ENCODE measurements at regions not wholly inside any gene's neighbourhood (a gene's known extent, or its start where the extent isn't known, plus 50 kb on each side); places are given as distances from the start of the nearest gene placed in this dataset.
A peak's percentile ranks its signal among the peaks of the same experiment; 100 is the strongest.

DNA sequence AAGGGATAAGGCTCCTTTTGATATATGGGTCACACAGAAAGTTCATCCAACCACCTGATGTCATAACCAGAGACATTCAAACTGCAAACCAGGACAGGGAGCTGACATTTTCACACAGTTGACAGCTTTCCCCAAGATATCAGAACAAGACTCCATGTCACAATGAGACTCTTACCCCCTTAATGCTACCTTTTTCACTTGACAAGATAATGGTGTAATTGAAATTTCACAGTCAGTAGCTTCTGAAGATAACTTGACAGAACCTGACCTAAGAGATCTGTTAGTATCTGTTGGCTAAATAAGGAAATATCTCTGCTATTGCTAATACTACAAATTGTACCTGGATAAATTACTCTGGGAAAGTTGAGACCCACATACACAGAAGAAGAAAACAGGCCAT is 187.3 kb downstream of the C12orf50 start:
- no peak for DNase-seq (ENCODE audit: low read depth, low spot score)

DNA sequence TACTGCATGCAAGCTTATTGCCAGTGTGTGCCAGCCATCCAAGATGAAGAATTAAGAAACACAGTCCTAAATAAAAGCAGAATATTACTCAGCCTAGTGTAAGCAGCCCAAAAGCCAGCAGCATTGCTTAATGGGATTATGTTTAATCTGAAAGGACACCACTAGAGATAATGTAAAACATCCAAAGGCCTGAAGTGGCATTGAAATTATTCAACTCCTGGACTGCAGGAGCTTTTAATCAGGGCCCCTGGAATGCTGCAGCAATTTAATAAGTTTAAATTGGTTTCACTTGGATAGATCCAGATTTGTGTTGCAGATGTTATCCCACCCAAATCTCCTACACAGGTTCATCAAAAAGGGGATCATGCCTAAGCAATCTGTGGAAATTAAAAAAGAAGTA is 193.0 kb downstream of the C12orf50 start:
- DNase-seq (ENCODE audit: low read depth, low spot score), result no peak

DNA sequence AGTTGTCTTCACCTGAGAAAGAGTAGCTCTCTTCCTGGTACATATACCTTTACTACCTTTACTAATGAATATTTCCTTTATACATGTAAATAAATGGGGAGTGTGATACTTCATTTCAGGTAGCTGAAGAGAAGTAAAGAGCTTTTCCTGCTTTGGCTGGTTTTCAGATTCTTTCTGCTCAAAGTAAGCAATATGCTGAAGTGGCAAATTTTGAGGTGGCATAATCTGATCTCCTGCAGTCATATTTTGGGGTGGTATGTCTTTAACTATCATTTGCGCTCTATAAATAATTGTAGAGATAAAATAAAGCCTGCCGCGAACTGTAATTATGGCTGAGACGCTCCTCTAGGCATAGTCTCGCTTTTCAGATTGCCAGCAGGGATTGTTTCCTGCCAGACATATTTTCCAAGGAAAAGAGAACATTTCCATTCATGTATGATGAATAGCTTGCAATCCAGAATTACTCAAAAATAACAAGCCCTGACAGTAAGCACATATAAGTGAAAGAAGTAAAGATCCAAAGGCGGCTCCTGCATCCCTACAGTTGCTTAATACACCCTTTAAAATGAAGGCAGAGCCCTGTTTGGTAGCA is 200.7 kb downstream of the C12orf50 start:
- DNase-seq (ENCODE audit: low read depth, low spot score), result no peak

DNA sequence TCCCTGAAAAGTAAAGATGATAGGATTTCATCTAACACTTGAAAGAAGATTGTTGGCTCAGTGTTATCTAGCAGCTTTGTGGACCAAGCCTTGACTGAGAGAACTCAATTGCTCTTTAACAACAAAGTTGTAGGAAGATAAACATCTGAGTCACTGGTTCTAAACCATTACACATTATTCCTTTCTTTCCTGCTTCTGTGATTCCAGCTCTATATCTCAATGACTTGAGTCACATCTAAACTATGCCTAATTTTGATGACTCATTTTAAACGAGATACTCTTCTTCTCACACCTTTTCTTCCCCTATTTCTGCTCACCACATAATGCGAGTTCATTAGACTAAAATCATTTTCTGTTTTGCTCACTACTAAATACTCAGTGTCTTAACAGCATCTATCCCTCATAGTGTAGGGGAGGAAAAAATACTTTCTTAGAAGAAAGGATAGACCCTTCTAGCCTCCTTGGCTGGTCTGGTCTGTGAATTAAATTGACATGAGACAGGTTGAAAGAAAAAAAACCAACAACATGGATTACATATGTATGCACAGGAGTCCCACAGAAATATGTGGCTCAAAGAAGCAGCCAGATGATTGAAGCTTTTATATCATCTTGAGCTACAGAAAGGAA is 201.4 kb downstream of the C12orf50 start:
- no peak for DNase-seq (ENCODE audit: low read depth, low spot score)

DNA sequence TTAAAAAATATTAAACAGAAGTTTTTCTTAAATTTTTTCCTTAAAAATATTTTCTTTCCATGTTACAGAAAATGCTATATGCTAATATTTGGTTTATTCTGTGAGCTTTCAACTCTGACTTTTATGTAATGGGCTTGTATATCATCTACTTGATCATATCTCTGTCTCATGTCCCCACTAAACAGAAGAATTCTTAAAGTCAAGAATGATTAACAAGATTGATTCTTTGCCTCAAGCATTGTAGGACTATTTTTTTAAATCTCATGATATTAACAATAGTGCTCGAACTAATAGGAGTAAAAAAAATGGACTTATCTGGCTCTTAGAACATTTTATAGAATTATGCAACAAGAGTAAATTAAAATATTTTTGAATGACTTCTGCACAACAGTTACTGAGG is 206.3 kb downstream of the C12orf50 start:
- no peak for DNase-seq (ENCODE audit: low read depth, low spot score)

DNA sequence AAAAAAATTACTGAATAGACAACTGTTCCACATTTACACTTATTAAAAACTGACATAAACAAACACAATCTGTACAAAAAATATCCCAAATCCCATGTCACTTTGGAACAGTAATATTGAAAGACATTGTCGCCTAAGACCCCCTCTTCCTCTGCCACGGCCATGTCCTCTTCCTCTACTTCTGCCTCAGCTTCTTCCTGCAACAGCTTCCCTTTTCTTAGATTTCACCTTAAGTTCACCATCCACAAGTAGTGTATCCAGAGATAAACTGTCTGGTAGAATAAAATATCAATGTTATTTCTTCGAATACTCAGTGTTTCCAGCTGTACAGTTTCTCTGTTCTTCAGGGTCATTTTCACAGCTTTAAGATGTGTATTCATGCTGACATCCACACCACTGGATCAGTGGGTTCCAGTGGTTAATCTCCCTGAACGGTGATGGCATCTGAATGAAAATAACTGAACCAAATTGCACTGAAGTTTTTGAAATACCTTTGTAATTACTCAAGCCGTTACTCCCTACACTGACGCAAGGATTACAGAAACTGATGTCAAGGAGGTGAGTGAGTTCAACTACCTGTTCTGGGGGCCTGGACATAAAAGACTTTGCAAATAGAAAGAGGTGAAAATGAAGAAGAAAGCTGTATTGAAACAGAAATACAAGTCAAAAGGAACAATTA is 208.5 kb downstream of the C12orf50 start:
- no peak for DNase-seq (ENCODE audit: low read depth, low spot score)

DNA sequence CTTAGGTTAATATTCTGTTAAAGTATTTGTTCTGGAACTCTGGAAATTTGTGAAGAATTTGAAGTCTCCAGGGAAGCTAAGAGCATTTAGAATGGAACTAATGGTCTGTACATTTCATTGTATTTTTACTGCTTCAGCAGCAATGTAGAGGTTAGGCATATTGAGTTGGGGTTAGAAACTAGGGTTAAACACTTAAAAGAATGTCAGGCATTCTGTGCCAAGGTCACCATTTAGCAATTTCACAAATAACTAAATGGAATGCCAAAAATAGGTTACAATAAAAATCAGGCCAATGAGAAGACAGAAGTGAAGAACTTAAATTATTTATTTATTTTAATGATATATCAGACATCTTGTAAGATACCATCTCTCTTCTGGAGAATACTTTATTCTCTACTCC is 210.8 kb downstream of the C12orf50 start:
- DNase-seq (ENCODE audit: low read depth, low spot score), result no peak

DNA sequence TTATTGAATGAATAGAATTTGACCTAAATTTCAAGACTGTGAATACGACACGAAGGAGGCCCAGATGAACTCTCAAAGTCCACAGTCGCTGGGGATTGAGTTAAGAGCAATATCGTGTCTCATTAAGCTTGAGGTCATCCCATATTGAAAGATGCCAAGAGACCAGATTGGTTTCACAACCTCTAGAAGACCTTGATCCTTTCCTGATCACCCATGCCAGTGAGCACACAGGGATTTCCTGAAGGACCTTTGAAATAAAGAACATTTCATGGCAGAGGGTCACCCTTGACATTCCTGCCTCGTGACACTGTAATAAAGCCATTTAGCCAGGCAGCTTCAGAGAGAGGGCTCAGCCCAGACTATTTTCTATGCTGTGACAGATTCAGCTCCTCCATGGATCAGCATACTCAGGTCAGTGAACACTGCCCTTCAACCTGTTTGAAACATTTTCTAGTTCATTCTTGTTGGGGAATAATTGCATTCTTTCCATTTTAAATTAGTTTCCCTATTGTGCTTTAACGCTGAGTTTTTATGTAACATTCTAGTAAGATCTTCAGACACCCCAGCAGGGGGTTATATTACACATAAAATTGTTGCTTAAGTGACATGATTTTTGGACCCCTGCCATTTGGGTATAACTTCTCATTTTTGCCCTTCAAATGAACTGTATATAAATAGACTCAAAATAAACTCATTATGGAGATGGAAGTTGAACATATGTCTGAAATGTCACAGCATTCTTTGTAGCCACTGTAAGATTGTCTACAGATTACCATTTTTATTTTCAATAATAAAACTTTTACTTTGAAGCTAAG is 213.2 kb downstream of the C12orf50 start:
- DNase-seq (ENCODE audit: low read depth, low spot score), result peak; percentile 32

DNA sequence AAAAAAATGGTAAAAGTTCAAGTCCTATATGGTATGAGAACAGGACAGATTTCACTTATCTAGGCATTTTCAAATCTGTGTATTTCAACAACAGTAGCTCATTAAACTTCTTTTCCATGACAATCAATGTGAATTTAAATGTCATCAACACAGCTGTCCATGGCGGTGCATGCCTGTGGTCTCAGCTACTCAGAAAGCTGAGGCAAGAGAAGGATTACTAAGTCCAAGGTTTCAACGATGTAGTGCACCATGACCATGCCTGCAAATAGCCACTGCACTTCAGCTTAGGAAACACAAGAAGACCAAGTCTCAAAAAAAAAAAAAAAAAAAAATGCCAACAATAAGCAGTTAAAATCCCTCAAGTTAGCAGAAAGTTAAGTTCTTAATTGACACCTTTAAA is 214.6 kb downstream of the C12orf50 start:
- no peak for DNase-seq (ENCODE audit: low read depth, low spot score)

DNA sequence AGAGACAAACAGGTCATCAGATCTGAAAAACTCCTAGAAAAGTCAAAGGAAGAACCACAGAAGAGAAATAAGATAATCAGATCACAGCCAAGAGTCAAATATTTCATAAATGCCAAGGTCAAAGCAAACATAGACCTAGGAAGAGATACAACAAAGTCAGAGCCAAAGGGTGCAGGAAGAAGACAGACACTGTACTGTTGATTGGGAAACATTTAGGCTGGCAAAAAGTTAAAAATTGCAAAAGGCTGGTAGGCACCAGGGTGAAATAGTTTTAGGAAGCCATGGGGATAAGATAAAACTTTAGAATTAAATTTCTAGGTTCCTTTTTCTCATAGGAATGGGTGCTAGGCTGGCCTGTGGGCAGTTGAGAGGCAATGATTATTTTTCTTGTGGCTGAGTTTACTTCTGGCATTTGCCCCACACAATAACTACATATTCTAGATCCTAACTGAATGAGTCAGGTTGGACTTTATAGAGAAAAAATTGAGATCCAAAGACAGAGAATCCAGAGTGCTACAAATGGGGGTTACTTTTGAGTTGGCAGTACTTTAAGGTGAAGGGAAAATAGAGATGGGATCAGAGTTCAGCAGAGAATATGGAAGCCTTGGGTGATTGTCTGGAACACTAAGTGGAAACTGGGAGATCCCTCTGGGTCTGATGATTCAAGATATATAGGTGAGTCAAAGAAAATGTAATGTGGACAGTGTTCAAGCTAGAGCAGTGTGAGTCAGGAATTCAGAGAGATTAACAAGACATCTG is 215.5 kb downstream of the C12orf50 start:
- no peak for DNase-seq (ENCODE audit: low read depth, low spot score)

DNA sequence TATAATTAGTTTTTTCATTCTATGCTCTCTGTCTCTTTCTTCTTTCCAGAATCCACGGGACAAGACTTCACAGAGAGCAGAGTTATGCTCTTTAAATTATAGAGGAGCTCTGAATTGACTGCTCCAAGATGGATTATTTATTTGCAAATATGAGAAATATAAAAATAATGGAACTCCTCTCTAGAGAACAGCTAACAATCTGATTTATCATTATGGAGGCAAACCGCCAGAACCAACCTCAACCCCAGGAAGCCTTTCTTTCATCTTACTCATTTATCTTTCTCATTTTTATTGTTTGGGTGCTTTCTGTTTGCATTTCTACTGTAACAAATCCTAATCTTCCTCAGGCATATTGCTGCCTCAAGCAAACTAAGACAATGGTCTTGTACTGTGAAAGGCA is 216.5 kb downstream of the C12orf50 start:
- no peak for DNase-seq (ENCODE audit: low read depth, low spot score)

DNA sequence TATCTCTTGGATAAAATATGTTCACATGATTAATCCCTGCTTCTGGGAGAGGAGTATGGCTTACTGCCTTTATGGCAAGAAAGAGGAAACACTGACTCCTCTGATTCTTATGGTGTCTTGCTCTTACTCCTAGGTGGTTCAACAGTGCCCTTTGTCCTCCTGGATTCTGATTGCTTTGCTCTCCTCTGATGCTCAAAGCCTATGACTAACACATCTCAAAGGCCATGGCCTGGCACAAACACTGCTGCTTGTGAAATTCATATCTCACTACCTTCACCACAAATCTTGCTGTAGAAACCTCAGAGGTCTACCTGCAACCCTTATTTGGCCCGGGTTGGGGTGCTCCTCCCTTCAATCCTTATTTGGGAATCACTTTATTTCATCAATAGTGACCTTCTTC is 217.2 kb downstream of the C12orf50 start:
- no peak for DNase-seq (ENCODE audit: low read depth, low spot score)

DNA sequence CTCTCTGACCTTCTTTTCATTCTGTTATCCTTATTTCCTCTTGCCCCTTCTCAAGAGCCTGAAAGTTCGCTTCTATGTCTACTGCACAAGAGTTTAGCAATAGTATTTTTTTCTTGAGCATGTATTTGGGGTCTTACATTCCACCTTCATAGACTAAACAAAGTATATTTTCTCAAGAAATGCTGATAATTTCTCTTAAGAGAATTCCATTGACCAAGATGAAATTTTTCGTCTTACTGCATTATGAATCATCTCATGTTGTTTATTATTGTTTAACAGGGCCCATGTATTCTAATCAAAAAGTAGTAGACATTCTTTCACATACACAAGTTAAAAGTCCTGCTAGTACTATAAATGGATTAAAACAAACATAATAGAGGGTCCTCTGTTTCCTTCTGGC is 219.3 kb downstream of the C12orf50 start:
- no peak for DNase-seq (ENCODE audit: low read depth, low spot score)

DNA sequence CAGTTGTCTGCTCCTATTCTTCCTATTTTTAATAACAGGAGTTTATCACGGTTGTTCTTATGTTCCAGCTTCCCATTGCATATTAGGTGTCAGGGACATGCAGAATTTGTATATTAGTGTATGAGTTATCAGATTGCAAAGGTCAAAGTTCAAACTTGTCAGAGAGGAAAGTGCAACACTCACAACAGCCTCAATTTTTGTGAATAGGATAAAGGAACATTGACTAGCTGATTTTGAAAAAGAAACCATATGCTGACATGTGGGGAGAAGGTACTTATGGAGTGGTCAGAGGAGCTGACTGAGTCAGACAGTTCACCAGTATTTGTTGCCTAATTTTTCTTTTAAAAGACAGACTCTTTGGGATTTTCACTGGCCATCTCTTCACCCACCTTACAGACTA is 222.1 kb downstream of the C12orf50 start:
- no peak for DNase-seq (ENCODE audit: low read depth, low spot score)

DNA sequence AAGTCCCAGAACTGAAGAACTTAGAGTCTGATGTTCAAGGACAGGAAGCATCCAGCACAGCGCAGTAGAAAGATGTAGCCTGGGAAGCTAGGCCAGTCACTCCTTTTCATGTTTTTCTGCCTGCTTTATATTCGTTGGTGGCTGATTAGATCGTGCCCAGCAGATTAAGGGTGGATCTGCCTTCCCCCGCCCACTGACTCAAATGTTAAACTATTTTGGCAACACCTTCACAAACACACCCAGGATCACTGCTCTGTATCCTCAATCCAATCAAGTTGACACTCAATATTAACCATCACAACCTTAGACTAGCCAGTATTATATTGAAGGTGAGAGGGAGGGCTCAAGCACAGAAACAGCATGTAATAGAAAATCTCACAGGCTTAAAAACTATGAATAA is 222.9 kb downstream of the C12orf50 start:
- no peak for DNase-seq (ENCODE audit: low read depth, low spot score)

DNA sequence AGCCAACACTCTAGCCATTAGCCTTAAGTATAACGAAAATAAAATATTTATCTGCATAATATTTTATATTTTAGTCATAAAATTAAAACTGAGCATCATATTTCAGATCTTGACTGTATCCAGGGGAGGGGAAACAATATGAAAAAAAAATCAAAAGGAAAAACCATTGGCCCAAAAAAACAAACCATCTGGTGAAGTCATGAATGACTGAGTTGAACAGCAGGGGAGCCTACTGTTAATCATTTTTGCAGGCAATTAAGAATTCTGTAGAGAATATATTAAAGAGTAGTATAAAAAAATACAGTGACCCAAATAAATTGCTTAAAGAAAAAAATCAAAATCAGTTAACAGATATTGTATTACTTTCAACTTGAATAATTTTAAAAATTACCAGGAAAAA is 224.8 kb downstream of the C12orf50 start:
- no peak for DNase-seq (ENCODE audit: low read depth, low spot score)

DNA sequence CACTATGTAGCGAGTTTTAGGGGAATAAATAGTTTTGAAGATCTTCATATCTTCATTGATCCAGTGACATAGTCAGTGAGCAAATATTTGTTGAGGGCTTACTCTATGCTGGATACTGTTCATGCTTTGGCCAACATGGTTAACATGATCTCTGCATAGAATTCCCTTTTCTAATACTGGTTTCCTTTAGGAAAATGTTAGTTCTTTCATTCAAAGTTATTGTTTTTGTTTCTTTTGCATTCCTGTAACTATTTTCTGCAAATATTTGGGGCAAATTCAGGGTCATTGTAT is 226.5 kb downstream of the C12orf50 start:
- DNase-seq (ENCODE audit: low read depth, low spot score), result no peak

DNA sequence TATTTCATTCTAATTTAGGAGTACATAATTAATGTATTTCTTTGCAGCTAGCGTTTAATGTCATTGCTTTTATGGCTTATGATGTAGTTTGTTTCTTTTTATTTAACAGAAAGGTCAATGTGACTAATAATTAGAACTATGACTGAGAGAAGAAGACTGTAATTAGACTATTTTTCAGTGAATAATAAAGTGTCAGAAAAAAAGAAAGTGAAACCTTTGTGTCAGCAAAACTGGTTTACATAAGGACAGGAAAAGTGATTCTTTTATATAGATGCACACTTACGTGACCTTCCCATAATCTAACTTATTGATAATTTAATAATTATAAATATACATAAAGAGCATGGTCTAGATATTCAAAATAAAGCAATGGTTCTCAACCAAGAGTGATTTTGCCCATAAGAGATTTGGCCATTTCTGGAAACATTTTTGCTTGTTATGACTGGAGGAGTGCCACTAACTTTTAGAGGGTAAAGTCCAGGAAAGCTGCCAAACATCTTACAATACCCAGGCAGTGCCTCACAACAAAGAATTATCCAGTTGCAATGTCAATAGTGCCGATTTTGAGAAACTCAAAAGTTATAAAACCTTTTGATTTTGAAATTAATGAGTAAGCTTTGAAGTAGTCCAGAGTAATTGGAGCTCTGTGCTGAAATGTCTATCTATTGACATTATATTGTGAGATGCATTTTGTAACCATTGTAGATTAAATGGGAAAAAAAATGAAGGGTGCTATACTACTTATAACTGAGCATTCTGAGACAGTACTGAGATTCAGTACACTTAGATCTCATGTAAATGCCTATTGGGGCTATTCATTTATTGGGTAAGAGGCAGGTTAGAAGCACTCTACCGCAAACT is 227.1 kb downstream of the C12orf50 start:
- DNase-seq (ENCODE audit: low read depth, low spot score), result peak; percentile 45

DNA sequence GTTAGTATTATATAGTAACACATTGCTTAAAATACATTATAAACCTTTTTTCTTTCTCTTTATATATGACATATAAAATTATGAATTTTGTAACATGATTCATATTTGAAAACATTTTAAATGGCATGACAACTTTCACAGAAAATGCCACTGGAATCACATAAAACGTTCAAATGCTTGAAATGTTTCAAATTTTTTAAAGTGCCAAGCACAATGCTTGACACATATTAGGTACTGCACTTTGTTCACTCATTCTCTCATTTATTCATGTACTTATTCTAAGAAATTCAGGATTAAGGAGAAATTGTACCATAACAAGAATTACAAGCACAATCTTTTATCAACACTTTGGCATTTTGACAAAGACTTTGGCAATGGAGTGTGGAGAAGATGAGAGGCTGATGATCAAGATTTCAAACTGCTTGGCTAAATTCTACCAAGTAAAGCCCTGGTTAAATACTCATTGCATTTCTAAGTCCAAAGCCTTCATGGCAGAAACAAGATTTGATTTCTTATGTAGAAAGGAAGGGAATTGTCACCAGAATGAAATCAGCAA is 232.2 kb downstream of the C12orf50 start:
- no peak for DNase-seq (ENCODE audit: low read depth, low spot score)

DNA sequence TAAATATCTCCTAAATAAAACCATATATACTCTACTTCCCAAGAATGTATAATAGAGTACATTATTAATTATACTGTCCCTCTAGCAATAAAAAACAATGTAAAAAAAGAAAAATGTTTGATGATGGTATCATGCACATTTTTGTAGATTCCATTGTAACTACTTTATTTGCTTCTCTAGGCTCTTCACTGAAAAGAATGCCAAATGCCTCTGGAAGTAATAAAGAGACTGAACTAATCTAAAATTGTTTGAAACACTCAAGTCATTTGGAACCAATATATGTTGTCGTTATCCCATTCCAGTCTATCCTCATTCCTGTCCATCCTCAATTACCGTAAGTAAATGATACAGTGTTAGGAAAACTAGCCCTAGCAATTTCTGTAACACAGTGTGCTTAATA is 233.6 kb downstream of the C12orf50 start:
- DNase-seq (ENCODE audit: low read depth, low spot score), result no peak

DNA sequence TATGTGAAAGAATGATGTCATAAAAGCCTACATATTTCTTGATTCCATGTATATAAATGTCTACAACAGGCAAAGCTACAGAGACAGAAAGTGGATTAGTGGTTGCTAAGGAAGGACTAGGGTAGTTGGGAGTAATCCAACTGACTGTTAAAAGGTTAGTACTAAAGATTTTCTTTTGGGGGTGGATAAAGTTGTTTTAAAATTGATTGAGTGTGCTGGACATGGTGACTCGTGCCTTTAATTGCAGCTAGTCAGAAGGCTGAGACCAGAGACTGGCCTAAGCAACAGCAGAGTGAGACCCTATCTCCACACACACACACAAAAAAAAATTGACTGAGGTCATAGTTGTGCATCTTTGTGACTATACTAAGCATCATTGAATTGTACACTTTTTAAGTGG is 234.3 kb downstream of the C12orf50 start:
- no peak for DNase-seq (ENCODE audit: low read depth, low spot score)
